Neural crest cell (in vitro differentiated cells): ENCODE measurements at regions not wholly inside any gene's neighbourhood (a gene's known extent, or its start where the extent isn't known, plus 50 kb on each side); places are given as distances from the start of the nearest gene placed in this dataset.

Experiments
- DNase-seq: peaks from one replicate; pipeline ENCODE4 v3.0.0; 2021; ENCODE audit warnings: low read depth, mixed read lengths, low spot score
- H3K27ac Mint-ChIP-seq: one replicate; pipeline ENCODE4 v1.8.0; 2021; ENCODE audit warnings: mild to moderate bottlenecking, mixed read lengths; ENCODE audit not compliant: unreplicated experiment
- H3K27me3 Mint-ChIP-seq: 2 replicates; pipeline ENCODE4 v1.8.0; 2021; ENCODE audit warnings: low read depth, mild to moderate bottlenecking, mixed read lengths
- H3K36me3 Mint-ChIP-seq: 2 replicates; pipeline ENCODE4 v1.8.0; 2021; ENCODE audit warnings: low read depth, mild to moderate bottlenecking, mixed read lengths
- H3K4me1 Mint-ChIP-seq: 2 replicates; pipeline ENCODE4 v1.8.0; 2021; ENCODE audit warnings: mixed read lengths
- H3K4me3 Mint-ChIP-seq: one replicate; pipeline ENCODE4 v1.8.0; 2021; ENCODE audit warnings: mild to moderate bottlenecking, mixed read lengths
- H3K9me3 Mint-ChIP-seq: 2 replicates; pipeline ENCODE4 v1.8.0; 2021; ENCODE audit warnings: mixed read lengths
- TF ChIP-seq, protein P1 (sequence below): fragments of 200-600 bp; sonication (generic); conservative IDR thresholded peaks from 2 replicates; pipeline ENCODE4 v1.5.0; 2021; ENCODE audit warnings: antibody characterized with exemption, mild to moderate bottlenecking

GRCh38 chr7:157479326-157479725 lies 142.5 kb downstream of the DNAJB6 start:
- Mint-ChIP-seq H3K27me3 (no peaks in the 10 kb centered on the region), H3K36me3 (peaks cover 4% of the 10 kb centered on the region), H3K27ac (no peak overlapping the region), H3K4me3 (no peak overlapping the region), H3K4me1 (peaks cover 11% of the 10 kb centered on the region), H3K9me3 (peaks cover 2% of the 10 kb centered on the region)
- TF ChIP-seq, protein P1, sequence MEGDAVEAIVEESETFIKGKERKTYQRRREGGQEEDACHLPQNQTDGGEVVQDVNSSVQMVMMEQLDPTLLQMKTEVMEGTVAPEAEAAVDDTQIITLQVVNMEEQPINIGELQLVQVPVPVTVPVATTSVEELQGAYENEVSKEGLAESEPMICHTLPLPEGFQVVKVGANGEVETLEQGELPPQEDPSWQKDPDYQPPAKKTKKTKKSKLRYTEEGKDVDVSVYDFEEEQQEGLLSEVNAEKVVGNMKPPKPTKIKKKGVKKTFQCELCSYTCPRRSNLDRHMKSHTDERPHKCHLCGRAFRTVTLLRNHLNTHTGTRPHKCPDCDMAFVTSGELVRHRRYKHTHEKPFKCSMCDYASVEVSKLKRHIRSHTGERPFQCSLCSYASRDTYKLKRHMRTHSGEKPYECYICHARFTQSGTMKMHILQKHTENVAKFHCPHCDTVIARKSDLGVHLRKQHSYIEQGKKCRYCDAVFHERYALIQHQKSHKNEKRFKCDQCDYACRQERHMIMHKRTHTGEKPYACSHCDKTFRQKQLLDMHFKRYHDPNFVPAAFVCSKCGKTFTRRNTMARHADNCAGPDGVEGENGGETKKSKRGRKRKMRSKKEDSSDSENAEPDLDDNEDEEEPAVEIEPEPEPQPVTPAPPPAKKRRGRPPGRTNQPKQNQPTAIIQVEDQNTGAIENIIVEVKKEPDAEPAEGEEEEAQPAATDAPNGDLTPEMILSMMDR: no peak
- no peak for DNase-seq

- no peaks in the 10 kb centered on the region for H3K9me3 Mint-ChIP-seq
- no peak for DNase-seq
- TF ChIP-seq, protein P1: no peak
- peaks cover 13% of the 10 kb centered on the region for H3K4me1 Mint-ChIP-seq
- no peaks in the 10 kb centered on the region for H3K27me3 Mint-ChIP-seq
- no peak overlapping the region for H3K4me3 Mint-ChIP-seq
- no peaks in the 10 kb centered on the region for H3K36me3 Mint-ChIP-seq
- no peak overlapping the region for H3K27ac Mint-ChIP-seq
Measured at GRCh38 chr7:157480371-157481050, 143.7 kb downstream of the DNAJB6 start.

DNA sequence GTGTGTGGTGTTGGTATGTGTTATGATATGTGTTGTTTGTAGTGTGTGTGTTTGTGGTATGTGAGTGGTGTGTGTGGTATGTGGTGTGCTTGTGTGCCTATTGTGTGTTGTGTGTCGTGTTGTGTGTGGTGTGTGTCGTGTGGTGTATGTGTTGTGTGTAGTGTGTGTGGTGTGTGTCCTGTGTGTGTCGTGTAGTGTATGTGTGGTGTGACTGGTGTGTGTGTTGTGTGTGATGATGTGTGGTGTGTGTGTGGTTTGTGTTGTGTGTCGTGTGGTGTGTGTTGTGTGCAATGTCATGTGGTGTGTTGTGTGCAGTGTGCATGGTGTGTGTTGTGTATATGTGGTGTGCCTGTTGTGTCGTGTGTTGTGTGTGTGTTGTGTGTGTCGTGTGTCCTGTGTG lies 144.6 kb downstream of the DNAJB6 start:
- no peak overlapping the region for H3K4me3 Mint-ChIP-seq
- H3K36me3 Mint-ChIP-seq: no peaks in the 10 kb centered on the region
- no peaks in the 10 kb centered on the region for H3K27me3 Mint-ChIP-seq
- TF ChIP-seq, protein P1: no peak
- no peak overlapping the region for H3K27ac Mint-ChIP-seq
- no peaks in the 10 kb centered on the region for H3K9me3 Mint-ChIP-seq
- DNase-seq: no peak
- peaks cover 22% of the 10 kb centered on the region for H3K4me1 Mint-ChIP-seq

- DNase-seq: no peak
Measured at GRCh38 chr7:157482025-157482424, 145.2 kb downstream of the DNAJB6 start.

DNA sequence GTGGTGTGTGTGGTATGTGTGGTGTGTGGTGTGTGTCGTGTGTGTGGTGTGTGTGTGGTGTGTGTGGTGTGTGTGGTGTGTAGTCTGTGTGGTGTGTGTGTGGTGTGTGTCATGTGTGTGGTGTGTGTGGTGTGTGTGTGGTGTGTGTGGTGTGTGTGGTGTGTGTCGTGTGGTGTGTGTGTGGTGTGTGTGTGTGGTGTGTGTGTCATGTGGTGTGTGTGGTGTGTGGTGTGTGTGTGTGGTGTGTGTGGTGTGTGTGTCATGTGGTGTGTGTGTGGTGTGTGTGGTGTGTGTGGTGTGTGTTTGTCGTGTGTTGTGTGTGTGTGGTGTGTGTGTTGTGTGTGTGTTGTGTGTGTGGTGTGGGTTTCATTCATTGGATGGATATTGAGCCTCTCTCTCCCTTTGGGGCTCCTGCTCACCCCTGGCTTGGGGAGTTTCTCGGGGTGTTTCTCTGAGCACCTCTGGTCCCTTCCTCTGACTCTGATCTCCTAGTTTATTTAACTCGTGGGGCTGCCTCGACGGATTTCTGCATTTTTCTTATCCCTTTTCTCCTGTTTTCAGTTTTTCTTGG lies 145.8 kb downstream of the DNAJB6 start:
- H3K4me1 Mint-ChIP-seq: peaks cover 33% of the 10 kb centered on the region
- H3K36me3 Mint-ChIP-seq: no peaks in the 10 kb centered on the region
- DNase-seq: no peak
- no peaks in the 10 kb centered on the region for H3K27me3 Mint-ChIP-seq
- no peak overlapping the region for H3K4me3 Mint-ChIP-seq
- H3K27ac Mint-ChIP-seq: no peak overlapping the region
- no peaks in the 10 kb centered on the region for H3K9me3 Mint-ChIP-seq
- TF ChIP-seq, protein P1: no peak

More at GRCh38 chr7:157482025-157482424, 145.2 kb downstream of the DNAJB6 start:
- TF ChIP-seq, protein P1: no peak
- H3K9me3 Mint-ChIP-seq: no peaks in the 10 kb centered on the region
- H3K4me1 Mint-ChIP-seq: peaks cover 28% of the 10 kb centered on the region
- no peak overlapping the region for H3K4me3 Mint-ChIP-seq
- H3K27ac Mint-ChIP-seq: no peak overlapping the region
- H3K36me3 Mint-ChIP-seq: no peaks in the 10 kb centered on the region
- H3K27me3 Mint-ChIP-seq: no peaks in the 10 kb centered on the region
